Muscle of back (tissue), 3 donors: ENCODE measurements at regions not wholly inside any gene's neighbourhood (a gene's known extent, or its start where the extent isn't known, plus 50 kb on each side); places are given as distances from the start of the nearest gene placed in this dataset.
"Not testable (repeated sequence)": the region's sequence is repeated elsewhere in the genome, so short reads cannot be mapped to it uniquely, and the experiment has no call there.

Source experiments
- DNase-seq, 3 donors: peaks; one replicate each; pipeline versions ENCODE4 v3.0.0 to v3.0.0-alpha.2; 2013

GRCh38 chr22:49528420-49528720 is 299.3 kb downstream of the BRD1 start:
- DNase-seq: no peak

- DNase-seq: no peak
These were observed 299.9 kb downstream of the BRD1 start for GRCh38 chr22:49527611-49528419.

- peak in 2 of 3 donors; percentile 33 to 34 for DNase-seq
These were observed 301.7 kb downstream of the BRD1 start for GRCh38 chr22:49525801-49526535.

GRCh38 chr22:49525360-49525759 is 302.3 kb downstream of the BRD1 start:
- DNase-seq: peak in 1 of 3 donors; percentile 41

- DNase-seq: no peak
These were observed 303.3 kb downstream of the BRD1 start for GRCh38 chr22:49524362-49524761.

- DNase-seq: no peak
These were observed 304.2 kb downstream of the BRD1 start for GRCh38 chr22:49523374-49524008.

GRCh38 chr22:49522582-49523373 is 304.9 kb downstream of the BRD1 start:
- DNase-seq: no peak

GRCh38 chr22:49521787-49522224 is 305.9 kb downstream of the BRD1 start:
- DNase-seq: peak; percentile 36 to 70 (median 44)

- DNase-seq: peak in 1 of 3 donors; percentile 25
These were observed 308.4 kb downstream of the BRD1 start for GRCh38 chr22:49519117-49519737.

GRCh38 chr22:49518436-49518970 is 309.2 kb downstream of the BRD1 start:
- no peak for DNase-seq

GRCh38 chr22:49517667-49518185 is 309.9 kb downstream of the BRD1 start:
- no peak for DNase-seq

- DNase-seq: no peak
These were observed 310.5 kb downstream of the BRD1 start for GRCh38 chr22:49517211-49517610.

- DNase-seq: no peak
These were observed 312.2 kb downstream of the BRD1 start for GRCh38 chr22:49515475-49515874.

- DNase-seq: no peak
These were observed 313.0 kb downstream of the BRD1 start for GRCh38 chr22:49514641-49515040.

GRCh38 chr22:49514211-49514610 is 313.5 kb downstream of the BRD1 start:
- DNase-seq: no peak

- DNase-seq: no peak
These were observed 314.3 kb downstream of the BRD1 start for GRCh38 chr22:49513358-49513851.

- DNase-seq: no peak
These were observed 315.0 kb downstream of the BRD1 start for GRCh38 chr22:49512487-49513165.

- DNase-seq: not testable (repeated sequence)
These were observed 316.1 kb downstream of the BRD1 start for GRCh38 chr22:49511393-49512189.

GRCh38 chr22:49510718-49511117 is 317.0 kb downstream of the BRD1 start:
- no peak for DNase-seq
